ENCODE measurements at regions not wholly inside any gene's neighbourhood (a gene's known extent, or its start where the extent isn't known, plus 50 kb on each side); places are given as distances from the start of the nearest gene placed in this dataset.

- no peaks in the 10 kb centered on the region for H3K36me3 ChIP-seq (ENCODE audit: insufficient read depth, low read length)
- H3K79me2 ChIP-seq (ENCODE audit: insufficient read depth, low read length), result no peaks in the 10 kb centered on the region
- DNase-seq (ENCODE audit: insufficient read length, low spot score, missing footprints), result no peak
- H4K20me1 ChIP-seq (ENCODE audit: insufficient read depth, low read length), result no peaks in the 10 kb centered on the region
- H3K27ac ChIP-seq (ENCODE audit: low read depth, low read length), result no peak overlapping the region
- H3K4me3 ChIP-seq (ENCODE audit: insufficient read depth, low read length), result no peak overlapping the region
- no peak for TF ChIP-seq CTCF (IDR thresholded peaks at IDR 0.05; ENCODE audit: extremely low read depth, low read depth, low read length)
- no peaks in the 10 kb centered on the region for H3K9me3 ChIP-seq (ENCODE audit: low read depth, low read length)
- no peak overlapping the region for H2AFZ ChIP-seq (ENCODE audit: low read length)
- H3K4me2 ChIP-seq (ENCODE audit: insufficient read depth, low read length), result no peak overlapping the region
- peaks cover 4% of the 10 kb centered on the region for H3K4me1 ChIP-seq (ENCODE audit: insufficient read depth, low read length)
- H3K27me3 ChIP-seq (ENCODE audit: insufficient read depth, low read length), result no peaks in the 10 kb centered on the region
Measured at GRCh38 chr12:127445581-127446139, 821.3 kb upstream of the TMEM132C start.

GRCh38 chr12:127448906-127449305, 818.1 kb upstream of the TMEM132C start:
- no peaks in the 10 kb centered on the region for H4K20me1 ChIP-seq (ENCODE audit: insufficient read depth, low read length)
- TF ChIP-seq CTCF (IDR thresholded peaks at IDR 0.05; ENCODE audit: extremely low read depth, low read depth, low read length), result no peak

DNA sequence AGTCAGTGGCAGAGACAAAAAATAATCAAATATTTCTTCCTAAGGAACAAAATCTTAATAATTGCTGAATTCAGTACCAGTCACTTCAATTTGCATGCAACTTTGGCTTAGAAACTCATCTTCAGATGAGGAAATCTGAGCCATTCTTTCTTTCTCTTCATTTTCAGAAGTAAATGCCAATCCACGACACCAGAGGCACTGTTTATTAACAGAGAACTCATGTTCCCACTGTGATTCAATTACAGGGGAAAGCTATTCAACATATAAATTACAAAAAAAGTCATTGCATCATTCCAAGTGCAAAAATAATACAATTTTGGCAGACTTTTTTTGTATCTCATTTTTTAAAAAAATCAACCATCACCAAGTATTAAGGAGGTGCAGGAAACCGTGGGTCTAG, 816.1 kb upstream of the TMEM132C start:
- Histone ChIP-seq H3K27me3 (ENCODE audit: insufficient read depth, low read length) (peaks cover 18% of the 10 kb centered on the region), H3K36me3 (ENCODE audit: insufficient read depth, low read length) (no peaks in the 10 kb centered on the region), H3K79me2 (ENCODE audit: insufficient read depth, low read length) (no peaks in the 10 kb centered on the region), H3K27ac (ENCODE audit: low read depth, low read length) (no peak overlapping the region), H3K4me2 (ENCODE audit: insufficient read depth, low read length) (no peak overlapping the region), H3K4me1 (ENCODE audit: insufficient read depth, low read length) (no peaks in the 10 kb centered on the region), H3K4me3 (ENCODE audit: insufficient read depth, low read length) (no peak overlapping the region), H2AFZ (ENCODE audit: low read length) (no peak overlapping the region), H4K20me1 (ENCODE audit: insufficient read depth, low read length) (no peaks in the 10 kb centered on the region), H3K9me3 (ENCODE audit: low read depth, low read length) (no peaks in the 10 kb centered on the region)
- peak; percentile 16 for TF ChIP-seq CTCF (IDR thresholded peaks at IDR 0.05; ENCODE audit: extremely low read depth, low read depth, low read length)
- DNase-seq (ENCODE audit: insufficient read length, low spot score, missing footprints), result no peak

More at GRCh38 chr12:127448906-127449305, 818.1 kb upstream of the TMEM132C start:
- Histone ChIP-seq H3K9me3 (ENCODE audit: low read depth, low read length) (no peaks in the 10 kb centered on the region), H3K4me2 (ENCODE audit: insufficient read depth, low read length) (no peak overlapping the region), H3K79me2 (ENCODE audit: insufficient read depth, low read length) (no peaks in the 10 kb centered on the region), H3K4me3 (ENCODE audit: insufficient read depth, low read length) (no peak overlapping the region), H3K36me3 (ENCODE audit: insufficient read depth, low read length) (no peaks in the 10 kb centered on the region), H3K27me3 (ENCODE audit: insufficient read depth, low read length) (peaks cover 1% of the 10 kb centered on the region), H3K27ac (ENCODE audit: low read depth, low read length) (no peak overlapping the region), H3K4me1 (ENCODE audit: insufficient read depth, low read length) (no peaks in the 10 kb centered on the region), H2AFZ (ENCODE audit: low read length) (no peak overlapping the region)
- no peak for DNase-seq (ENCODE audit: insufficient read length, low spot score, missing footprints)

- Histone ChIP-seq H2AFZ (ENCODE audit: low read length) (no peak overlapping the region), H3K4me3 (ENCODE audit: insufficient read depth, low read length) (peak overlapping the region; percentile 33), H3K27ac (ENCODE audit: low read depth, low read length) (no peak overlapping the region), H3K9me3 (ENCODE audit: low read depth, low read length) (no peaks in the 10 kb centered on the region), H4K20me1 (ENCODE audit: insufficient read depth, low read length) (no peaks in the 10 kb centered on the region), H3K27me3 (ENCODE audit: insufficient read depth, low read length) (peaks cover 26% of the 10 kb centered on the region), H3K4me1 (ENCODE audit: insufficient read depth, low read length) (no peaks in the 10 kb centered on the region), H3K4me2 (ENCODE audit: insufficient read depth, low read length) (peak overlapping the region; percentile 45), H3K36me3 (ENCODE audit: insufficient read depth, low read length) (no peaks in the 10 kb centered on the region), H3K79me2 (ENCODE audit: insufficient read depth, low read length) (no peaks in the 10 kb centered on the region)
- TF ChIP-seq CTCF (IDR thresholded peaks at IDR 0.05; ENCODE audit: extremely low read depth, low read depth, low read length), result no peak
- peak; percentile 82 for DNase-seq (ENCODE audit: insufficient read length, low spot score, missing footprints)
Measured at GRCh38 chr12:127455347-127456265, 811.4 kb upstream of the TMEM132C start.
